ENCODE measurements at regions not wholly inside any gene's neighbourhood (a gene's known extent, or its start where the extent isn't known, plus 50 kb on each side); places are given as distances from the start of the nearest gene placed in this dataset.

DNA sequence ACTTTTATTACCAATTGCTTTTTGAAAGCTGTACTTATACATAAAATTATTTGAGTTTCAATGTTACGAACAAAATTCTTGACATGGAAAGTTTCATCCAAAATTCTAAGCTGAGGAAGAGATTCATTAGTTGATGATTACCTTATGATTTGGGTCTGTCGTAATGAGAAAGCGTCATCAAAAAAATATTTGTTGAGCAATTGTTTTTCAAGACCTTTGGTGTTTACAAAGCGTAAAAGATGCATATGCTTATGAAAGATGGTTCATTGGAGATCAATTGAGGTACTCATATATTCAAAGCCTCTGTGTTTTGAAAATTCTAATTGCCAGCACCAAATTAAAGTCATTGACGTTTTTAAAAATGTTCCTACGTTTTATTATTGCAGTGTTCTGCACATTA is 110.5 kb upstream of the DOK5 start:
- no peak overlapping the region for H2AFZ ChIP-seq (ENCODE audit: low read length)
- no peak for DNase-seq (ENCODE audit: low read depth in 1 of 2, low spot score in 2 of 2)

More for the DNA sequence above, 110.5 kb upstream of the DOK5 start:
- no peak overlapping the region for H3K18ac ChIP-seq (ENCODE audit: extremely low read depth, low read length)
- H3K14ac ChIP-seq (ENCODE audit: insufficient read length) = no peak overlapping the region
- H2BK15ac ChIP-seq (ENCODE audit: low read length) = no peak overlapping the region
- H3K4ac ChIP-seq (replicated peaks; ENCODE audit: insufficient read length, low read depth, low read length) = no peak overlapping the region
- 88% methylated on average over 6 of the region's 6 CpGs; no CpG with 5 or more reads in 1 of the 2 experiments for WGBS, 2 experiments (ENCODE audit: extremely low coverage in 1 of 2, insufficient coverage in 1 of 2, insufficient read length in 1 of 2, insufficient replicate concordance in 2 of 2, low coverage in 1 of 2, low lambda C conversion rate in 2 of 2, missing lambda C conversion rate in 1 of 2)
- no peak overlapping the region for H2AK5ac ChIP-seq (ENCODE audit: low read depth, low read length)
- H3K79me2 ChIP-seq (ENCODE audit: control insufficient read depth in 1 of 2, insufficient read depth in 2 of 2, low read length in 2 of 2) = no peaks in the 10 kb centered on the region
- H3K9ac ChIP-seq (replicated peaks in 1 of 4; ENCODE audit: extremely low read depth in 1 of 4, low read depth in 3 of 4, low read length in 3 of 4) = no peak overlapping the region
- H3K4me1 ChIP-seq (replicated peaks in 1 of 4; ENCODE audit: control insufficient read depth in 3 of 4, insufficient read depth in 4 of 4, low read length in 3 of 4) = peaks cover 0 to 2% (median under 1%) of the 10 kb centered on the region in 4 experiments; a peak in 2 of 7 replicates
- no peak overlapping the region for H3K56ac ChIP-seq (replicated peaks; ENCODE audit: insufficient read length, low read depth, low read length)
- no peaks in the 10 kb centered on the region for H3K9me3 ChIP-seq (ENCODE audit: insufficient read depth in 2 of 2, low read depth in 1 of 2, low read length in 1 of 2)
- no peak for FAIRE-seq
- H2BK120ac ChIP-seq (replicated peaks; ENCODE audit: low read depth, low read length) = no peak overlapping the region
- CTCF ChIA-PET (ENCODE audit: partially characterized antibody) = no interaction called here
- H3K23me2 ChIP-seq (ENCODE audit: low read depth, low read length) = no peaks in the 10 kb centered on the region
- POLR2A ChIA-PET (ENCODE audit: partially characterized antibody) = no interaction called here
- H3K4me2 ChIP-seq (ENCODE audit: insufficient read depth in 1 of 2, low read depth in 2 of 2, low read length in 2 of 2) = no peak overlapping the region
- H3K4me3 ChIP-seq (ENCODE audit: extremely low read depth in 1 of 4, insufficient read depth in 2 of 4, low read depth in 3 of 4, low read length in 4 of 4) = no peak overlapping the region
- H2BK5ac ChIP-seq (ENCODE audit: low read depth, low read length) = no peak overlapping the region
- no peak overlapping the region for H2BK20ac ChIP-seq (ENCODE audit: low read length)
- H4K91ac ChIP-seq (replicated peaks; ENCODE audit: insufficient read length, low read length) = no peak overlapping the region
- H4K5ac ChIP-seq (ENCODE audit: insufficient read length, low read depth, low read length) = no peak overlapping the region
- no peaks in the 10 kb centered on the region for H3K79me1 ChIP-seq (ENCODE audit: low read depth, low read length)
- no peak overlapping the region for H4K8ac ChIP-seq (ENCODE audit: extremely low read depth, insufficient read depth, low read length)
- H3K27me3 ChIP-seq (replicated peaks in 1 of 4; ENCODE audit: control insufficient read depth in 3 of 4, extremely low read depth in 1 of 4, insufficient read depth in 3 of 4, low read length in 3 of 4) = no peaks in the 10 kb centered on the region; a peak in 1 of 7 replicates
- H4K20me1 ChIP-seq (replicated peaks in 1 of 2; ENCODE audit: control insufficient read depth in 1 of 2, insufficient read depth in 2 of 2, low read length in 2 of 2) = no peaks in the 10 kb centered on the region
- H3K36me3 ChIP-seq (ENCODE audit: control insufficient read depth in 2 of 4, insufficient read depth in 4 of 4, low read length in 3 of 4) = no peaks in the 10 kb centered on the region
- no peak overlapping the region for H3K27ac ChIP-seq (ENCODE audit: low read depth, low read length)
- TF ChIP-seq SIN3A (conservative IDR thresholded peaks at IDR 0.05 in 1 of 2, IDR thresholded peaks at IDR 0.05 in 1 of 2; ENCODE audit: low read depth in 1 of 2, low read length in 2 of 2) (no peak), EP300 (IDR thresholded peaks at IDR 0.05; ENCODE audit: borderline replicate concordance in 1 of 2, low read depth in 2 of 2, low read length in 2 of 2) (no peak), KDM5A (IDR thresholded peaks at IDR 0.05; ENCODE audit: low read length) (no peak), SP4 (IDR thresholded peaks at IDR 0.05; ENCODE audit: low read length) (no peak), TEAD4 (IDR thresholded peaks at IDR 0.05; ENCODE audit: low read depth, low read length) (no peak), SRF (IDR thresholded peaks at IDR 0.05; ENCODE audit: low read depth, low read length) (no peak), CHD2 (IDR thresholded peaks at IDR 0.05; ENCODE audit: low read length) (no peak)
- TF ChIP-seq, protein P1, sequence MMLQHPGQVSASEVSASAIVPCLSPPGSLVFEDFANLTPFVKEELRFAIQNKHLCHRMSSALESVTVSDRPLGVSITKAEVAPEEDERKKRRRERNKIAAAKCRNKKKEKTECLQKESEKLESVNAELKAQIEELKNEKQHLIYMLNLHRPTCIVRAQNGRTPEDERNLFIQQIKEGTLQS (IDR thresholded peaks at IDR 0.05; ENCODE audit: insufficient read depth, low read depth, low read length) = no peak
- no peak overlapping the region for H3K23ac ChIP-seq (ENCODE audit: insufficient read length)
- no peak overlapping the region for H2BK12ac ChIP-seq (ENCODE audit: low read depth, low read length)

All from H1 (cell line).